Peyer's patch (tissue), 4 donors: ENCODE measurements at regions not wholly inside any gene's neighbourhood (a gene's known extent, or its start where the extent isn't known, plus 50 kb on each side); places are given as distances from the start of the nearest gene placed in this dataset.

Source experiments
- POLR2A ChIP-seq, 2 donors: fragments of 450-650 bp; IDR thresholded peaks; one replicate each; pipeline ENCODE4 v1.5.1; 2017; ENCODE audit warnings: antibody characterized with exemption in 2 of 2, mild to moderate bottlenecking in 2 of 2, moderate library complexity in 2 of 2
- TF ChIP-seq, protein P1 (sequence below), 6 experiments: fragments of 450-650 bp in 4 of 6; fragments of 200-600 bp in 2 of 6; sonication (generic) in 1 of 6; IDR thresholded peaks; one replicate each; pipeline ENCODE4 v1.5.1; 2017 to 2019; ENCODE audit warnings: antibody characterized with exemption in 6 of 6, mild to moderate bottlenecking in 3 of 6, moderate library complexity in 1 of 6

- TF ChIP-seq POLR2A (IDR thresholded peaks at IDR 0.05): no peak
- TF ChIP-seq, protein P1, sequence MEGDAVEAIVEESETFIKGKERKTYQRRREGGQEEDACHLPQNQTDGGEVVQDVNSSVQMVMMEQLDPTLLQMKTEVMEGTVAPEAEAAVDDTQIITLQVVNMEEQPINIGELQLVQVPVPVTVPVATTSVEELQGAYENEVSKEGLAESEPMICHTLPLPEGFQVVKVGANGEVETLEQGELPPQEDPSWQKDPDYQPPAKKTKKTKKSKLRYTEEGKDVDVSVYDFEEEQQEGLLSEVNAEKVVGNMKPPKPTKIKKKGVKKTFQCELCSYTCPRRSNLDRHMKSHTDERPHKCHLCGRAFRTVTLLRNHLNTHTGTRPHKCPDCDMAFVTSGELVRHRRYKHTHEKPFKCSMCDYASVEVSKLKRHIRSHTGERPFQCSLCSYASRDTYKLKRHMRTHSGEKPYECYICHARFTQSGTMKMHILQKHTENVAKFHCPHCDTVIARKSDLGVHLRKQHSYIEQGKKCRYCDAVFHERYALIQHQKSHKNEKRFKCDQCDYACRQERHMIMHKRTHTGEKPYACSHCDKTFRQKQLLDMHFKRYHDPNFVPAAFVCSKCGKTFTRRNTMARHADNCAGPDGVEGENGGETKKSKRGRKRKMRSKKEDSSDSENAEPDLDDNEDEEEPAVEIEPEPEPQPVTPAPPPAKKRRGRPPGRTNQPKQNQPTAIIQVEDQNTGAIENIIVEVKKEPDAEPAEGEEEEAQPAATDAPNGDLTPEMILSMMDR (IDR thresholded peaks at IDR 0.05): no peak
Observed at GRCh38 chr4:34139346-34139745, 2105.0 kb downstream of the ARAP2 start.
